ENCODE measurements at regions not wholly inside any gene's neighbourhood (a gene's known extent, or its start where the extent isn't known, plus 50 kb on each side); places are given as distances from the start of the nearest gene placed in this dataset.

GRCh38 chr18:38491195-38491594 is 925.6 kb upstream of the CELF4 start:
- Histone ChIP-seq H3K4me2 (ENCODE audit: insufficient read depth in 1 of 2, low read depth in 2 of 2, low read length in 2 of 2) (no peak overlapping the region), H3K18ac (ENCODE audit: extremely low read depth, low read length) (no peak overlapping the region), H3K4ac (replicated peaks; ENCODE audit: insufficient read length, low read depth, low read length) (no peak overlapping the region), H2BK20ac (ENCODE audit: low read length) (no peak overlapping the region), H3K9me3 (ENCODE audit: insufficient read depth in 2 of 2, low read depth in 1 of 2, low read length in 1 of 2) (no peaks in the 10 kb centered on the region), H2BK12ac (ENCODE audit: low read depth, low read length) (no peak overlapping the region), H3K23me2 (ENCODE audit: low read depth, low read length) (no peaks in the 10 kb centered on the region), H4K5ac (ENCODE audit: insufficient read length, low read depth, low read length) (no peak overlapping the region), H3K27me3 (replicated peaks in 1 of 4; ENCODE audit: control insufficient read depth in 3 of 4, extremely low read depth in 1 of 4, insufficient read depth in 3 of 4, low read length in 3 of 4) (no peaks in the 10 kb centered on the region), H3K36me3 (ENCODE audit: control insufficient read depth in 2 of 4, insufficient read depth in 4 of 4, low read length in 3 of 4) (no peaks in the 10 kb centered on the region), H4K8ac (ENCODE audit: extremely low read depth, insufficient read depth, low read length) (no peak overlapping the region), H2AK5ac (ENCODE audit: low read depth, low read length) (no peak overlapping the region), H3K4me3 (ENCODE audit: extremely low read depth in 1 of 4, insufficient read depth in 2 of 4, low read depth in 3 of 4, low read length in 4 of 4) (no peak overlapping the region), H2BK5ac (ENCODE audit: low read depth, low read length) (no peak overlapping the region), H3K4me1 (replicated peaks in 1 of 4; ENCODE audit: control insufficient read depth in 3 of 4, insufficient read depth in 4 of 4, low read length in 3 of 4) (peaks cover 0 to 2% (median under 1%) of the 10 kb centered on the region in 4 experiments; a peak in 2 of 7 replicates), H3K79me1 (ENCODE audit: low read depth, low read length) (no peaks in the 10 kb centered on the region), H2BK120ac (replicated peaks; ENCODE audit: low read depth, low read length) (no peak overlapping the region), H2AFZ (ENCODE audit: low read length) (no peak overlapping the region), H4K91ac (replicated peaks; ENCODE audit: insufficient read length, low read length) (no peak overlapping the region), H3K14ac (ENCODE audit: insufficient read length) (no peak overlapping the region), H3K27ac (ENCODE audit: low read depth, low read length) (no peak overlapping the region), H3K79me2 (ENCODE audit: control insufficient read depth in 1 of 2, insufficient read depth in 2 of 2, low read length in 2 of 2) (no peaks in the 10 kb centered on the region), H3K56ac (replicated peaks; ENCODE audit: insufficient read length, low read depth, low read length) (no peak overlapping the region), H4K20me1 (replicated peaks in 1 of 2; ENCODE audit: control insufficient read depth in 1 of 2, insufficient read depth in 2 of 2, low read length in 2 of 2) (no peaks in the 10 kb centered on the region), H3K23ac (ENCODE audit: insufficient read length) (no peak overlapping the region), H3K9ac (replicated peaks in 1 of 4; ENCODE audit: extremely low read depth in 1 of 4, low read depth in 3 of 4, low read length in 3 of 4) (no peak overlapping the region), H2BK15ac (ENCODE audit: low read length) (no peak overlapping the region)
- DNase-seq (ENCODE audit: low read depth in 1 of 2, low spot score in 2 of 2) (no peak), FAIRE-seq (no peak)
- CTCF ChIA-PET (ENCODE audit: partially characterized antibody), result no interaction called here
- 86% methylated on average over 4 of the region's 4 CpGs; no CpG with 5 or more reads in 1 of the 2 experiments for WGBS, 2 experiments (ENCODE audit: extremely low coverage in 1 of 2, insufficient coverage in 1 of 2, insufficient read length in 1 of 2, insufficient replicate concordance in 2 of 2, low coverage in 1 of 2, low lambda C conversion rate in 2 of 2, missing lambda C conversion rate in 1 of 2)
- POLR2A ChIA-PET (ENCODE audit: partially characterized antibody), result no interaction called here
- no peak for TF ChIP-seq MAFK (IDR thresholded peaks at IDR 0.05; ENCODE audit: low read depth, low read length)
- no peak for TF ChIP-seq NRF1 (IDR thresholded peaks at IDR 0.05; ENCODE audit: low read depth, low read length)
- TF ChIP-seq RXRA (IDR thresholded peaks at IDR 0.05; ENCODE audit: insufficient read depth, low read depth, low read length), result no peak
- TF ChIP-seq SUZ12 (IDR thresholded peaks at IDR 0.05; ENCODE audit: low read length), result no peak
- no peak for TF ChIP-seq SIRT6 (IDR thresholded peaks at IDR 0.05; ENCODE audit: low read length)
- TF ChIP-seq TCF12 (IDR thresholded peaks at IDR 0.05; ENCODE audit: low read depth, low read length), result no peak
- no peak for TF ChIP-seq CHD1 (IDR thresholded peaks at IDR 0.05; ENCODE audit: low read depth, low read length)
- no peak for TF ChIP-seq KDM1A (IDR thresholded peaks at IDR 0.05; ENCODE audit: borderline replicate concordance, low read length)
- no peak for TF ChIP-seq FOSL1 (IDR thresholded peaks at IDR 0.05; ENCODE audit: insufficient read depth, low read depth, low read length)
- TF ChIP-seq CHD2 (IDR thresholded peaks at IDR 0.05; ENCODE audit: low read length), result no peak
- no peak for TF ChIP-seq ASH2L (IDR thresholded peaks at IDR 0.05; ENCODE audit: low read length)
- TF ChIP-seq EGR1 (IDR thresholded peaks at IDR 0.05; ENCODE audit: borderline replicate concordance, low read depth, low read length), result no peak
- no peak for TF ChIP-seq EP300 (IDR thresholded peaks at IDR 0.05; ENCODE audit: borderline replicate concordance in 1 of 2, low read depth in 2 of 2, low read length in 2 of 2)
- no peak for TF ChIP-seq SAP30 (IDR thresholded peaks at IDR 0.05; ENCODE audit: insufficient read depth, insufficient replicate concordance, low read length)
- TF ChIP-seq TAF1 (IDR thresholded peaks at IDR 0.05; ENCODE audit: low read depth, low read length), result no peak
- no peak for TF ChIP-seq ATF3 (IDR thresholded peaks at IDR 0.05; ENCODE audit: insufficient read depth, low read depth, low read length)

Data from H1 (cell line).